ENCODE measurements at regions not wholly inside any gene's neighbourhood (a gene's known extent, or its start where the extent isn't known, plus 50 kb on each side); places are given as distances from the start of the nearest gene placed in this dataset.

DNA sequence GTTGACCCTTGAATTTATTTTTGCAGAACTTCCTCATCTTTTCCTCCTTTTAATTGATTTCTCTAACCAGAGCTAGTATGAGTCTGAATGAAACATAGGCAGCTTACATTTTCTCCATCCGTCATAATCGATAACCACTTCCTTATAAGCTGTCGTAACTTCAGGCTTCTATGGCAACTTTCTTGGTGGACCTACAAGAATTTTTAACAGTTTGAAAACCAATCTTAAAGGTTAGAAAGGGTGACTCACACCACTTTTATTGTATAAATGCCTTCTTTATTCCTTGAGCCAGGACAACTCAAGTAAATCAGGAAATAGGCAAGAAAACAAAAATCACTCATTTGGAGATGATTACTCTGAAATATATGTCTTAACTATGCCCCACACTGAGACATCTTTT lies 105.7 kb upstream of the KL start:
- DNase-seq (ENCODE audit: low spot score) = no peak

GRCh38 chr13:32911506-32911905 lies 104.7 kb upstream of the KL start:
- peak; percentile 51 for DNase-seq (ENCODE audit: low spot score)

DNA sequence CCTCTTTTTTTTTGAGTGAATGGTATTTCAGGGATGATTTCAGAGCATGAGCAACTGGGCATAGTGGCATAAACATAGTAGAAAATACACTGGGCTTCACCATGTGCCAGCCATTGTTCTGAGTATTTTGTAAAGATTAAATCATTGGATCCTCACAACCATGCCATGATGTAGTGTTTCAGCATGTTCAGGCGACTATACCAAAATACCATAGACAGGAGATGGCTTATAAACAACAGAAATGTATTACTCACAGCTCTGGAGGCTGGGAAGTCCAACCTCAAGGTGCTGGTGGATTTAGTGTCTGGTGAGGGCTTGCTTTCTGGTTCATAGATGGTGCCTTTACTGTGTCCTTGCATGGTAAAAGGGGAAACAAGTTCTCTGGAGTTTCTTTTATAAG lies 101.5 kb upstream of the KL start:
- no peak for DNase-seq (ENCODE audit: low spot score)

DNA sequence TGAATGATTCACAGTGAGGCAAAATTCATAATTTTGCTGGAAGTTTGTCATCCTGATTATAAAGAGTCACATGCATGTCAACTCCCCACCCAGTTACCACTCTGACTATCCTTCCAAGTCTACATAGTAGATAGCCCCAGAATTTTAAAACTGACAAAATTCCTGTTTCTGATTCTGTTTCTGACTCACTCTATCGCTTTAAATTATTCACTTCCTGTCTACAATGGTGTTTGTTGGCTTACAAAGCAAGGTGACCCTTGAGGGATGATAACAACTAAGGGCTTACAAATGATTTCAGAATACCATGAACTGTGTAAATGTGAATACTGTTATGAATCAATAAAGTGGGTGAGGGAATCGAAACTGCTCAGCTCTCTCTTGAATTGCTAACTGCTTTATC lies 98.7 kb upstream of the KL start:
- no peak for DNase-seq (ENCODE audit: low spot score)

GRCh38 chr13:32923725-32924124 lies 92.5 kb upstream of the KL start:
- DNase-seq (ENCODE audit: low spot score) = no peak

- no peak for DNase-seq (ENCODE audit: low spot score)
Measured at GRCh38 chr13:32924886-32925285, 91.3 kb upstream of the KL start.

- no peak for DNase-seq (ENCODE audit: low spot score)
Measured at GRCh38 chr13:32925506-32925905, 90.7 kb upstream of the KL start.

DNA sequence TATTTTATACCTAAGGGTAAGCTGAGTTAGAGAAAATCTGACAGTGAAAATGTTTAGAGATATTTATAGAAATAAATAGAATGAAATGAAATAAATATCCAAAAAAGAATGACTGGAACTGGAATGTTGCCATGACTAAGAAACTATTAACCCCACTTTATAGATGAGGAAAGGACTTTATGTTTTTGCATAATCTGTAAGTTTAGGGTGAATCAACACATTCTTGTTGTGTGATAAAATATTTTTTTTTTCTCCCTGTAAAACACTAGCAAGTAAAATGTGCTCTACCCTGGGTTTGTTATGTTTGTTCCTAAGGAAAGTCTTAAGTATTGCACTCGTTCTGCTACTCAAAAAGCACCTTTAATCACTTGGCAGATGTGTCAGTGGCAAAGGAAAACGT lies 83.8 kb upstream of the KL start:
- no peak for DNase-seq (ENCODE audit: low spot score)

DNA sequence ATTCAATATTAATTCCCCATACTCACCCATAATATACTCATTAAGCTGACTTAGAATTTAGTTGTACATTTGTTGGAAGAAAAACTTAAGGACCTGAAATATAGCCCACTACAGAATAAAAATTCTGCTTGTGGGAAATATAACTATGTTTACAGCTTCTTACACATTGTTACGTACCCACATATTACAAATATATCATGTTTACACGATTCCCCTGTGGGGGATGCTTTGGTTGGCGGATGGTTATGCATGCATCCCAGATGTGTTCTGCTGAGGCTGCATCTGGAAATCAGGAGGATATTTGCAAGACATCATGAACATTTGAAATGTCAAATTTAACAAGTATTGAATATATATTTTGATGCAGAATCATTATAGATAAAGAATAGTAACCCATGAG lies 79.5 kb upstream of the KL start:
- DNase-seq (ENCODE audit: low spot score) = no peak

DNA sequence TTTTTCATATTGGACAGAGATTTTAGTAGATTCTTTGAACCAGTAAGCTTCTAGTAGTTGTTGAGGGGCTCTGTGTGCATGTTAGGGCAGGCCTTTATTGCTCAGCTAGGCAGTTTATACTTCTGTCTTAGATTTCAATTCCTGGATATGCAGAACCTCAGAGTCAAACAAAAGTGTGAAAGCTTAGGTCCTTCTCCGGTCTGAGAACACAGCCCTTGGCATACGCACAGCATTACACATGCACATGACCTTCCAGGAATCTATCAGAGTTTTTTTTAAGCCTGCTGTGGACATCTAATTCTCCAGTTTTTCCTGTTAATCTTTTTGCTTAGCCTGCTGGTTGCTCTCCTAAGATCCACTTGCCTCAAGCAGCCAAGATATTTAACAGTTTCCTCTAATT lies 77.9 kb upstream of the KL start:
- no peak for DNase-seq (ENCODE audit: low spot score)

GRCh38 chr13:32938907-32939306 lies 77.3 kb upstream of the KL start:
- no peak for DNase-seq (ENCODE audit: low spot score)

DNA sequence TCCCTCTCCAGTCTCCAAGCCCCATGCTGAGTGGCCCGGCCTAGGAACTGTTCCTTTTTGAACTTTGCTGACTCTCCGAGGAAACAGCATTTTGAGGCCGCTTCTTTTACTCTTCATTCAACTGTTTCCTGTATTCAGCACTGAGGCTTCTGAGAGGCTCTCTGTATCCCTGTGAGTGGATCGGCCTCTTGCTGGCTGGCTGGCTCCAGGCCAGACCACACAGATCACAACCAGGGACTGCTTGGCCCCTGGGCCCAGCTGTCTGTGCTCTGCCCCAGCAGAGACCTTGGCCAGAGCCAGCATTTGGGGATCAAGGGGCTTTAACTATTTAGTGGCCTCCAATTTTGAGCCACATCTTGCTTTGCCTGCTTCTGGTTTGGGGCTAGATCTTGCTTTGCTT lies 75.6 kb upstream of the KL start:
- no peak for DNase-seq (ENCODE audit: low spot score)

GRCh38 chr13:32941368-32941767 lies 74.9 kb upstream of the KL start:
- DNase-seq (ENCODE audit: low spot score) = no peak

DNA sequence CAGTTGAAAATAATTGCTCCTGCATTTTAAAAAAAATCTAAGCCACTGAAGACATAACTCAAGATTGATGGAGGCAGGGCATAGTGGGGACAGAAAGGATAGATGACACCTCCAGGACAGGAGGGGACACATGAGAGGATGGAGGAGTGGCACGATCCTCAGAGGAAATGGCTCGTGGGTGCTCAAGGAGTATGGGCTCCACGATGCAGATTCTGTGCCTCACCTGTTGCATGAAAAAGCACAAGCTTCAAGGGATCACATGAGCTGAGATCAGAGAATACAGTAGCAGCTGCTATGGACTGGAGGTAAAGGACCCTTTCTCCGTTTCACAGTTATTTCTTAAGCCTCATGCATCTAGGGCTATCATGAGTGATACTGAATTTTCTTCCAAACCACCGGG lies 69.7 kb upstream of the KL start:
- no peak for DNase-seq (ENCODE audit: low spot score)

DNA sequence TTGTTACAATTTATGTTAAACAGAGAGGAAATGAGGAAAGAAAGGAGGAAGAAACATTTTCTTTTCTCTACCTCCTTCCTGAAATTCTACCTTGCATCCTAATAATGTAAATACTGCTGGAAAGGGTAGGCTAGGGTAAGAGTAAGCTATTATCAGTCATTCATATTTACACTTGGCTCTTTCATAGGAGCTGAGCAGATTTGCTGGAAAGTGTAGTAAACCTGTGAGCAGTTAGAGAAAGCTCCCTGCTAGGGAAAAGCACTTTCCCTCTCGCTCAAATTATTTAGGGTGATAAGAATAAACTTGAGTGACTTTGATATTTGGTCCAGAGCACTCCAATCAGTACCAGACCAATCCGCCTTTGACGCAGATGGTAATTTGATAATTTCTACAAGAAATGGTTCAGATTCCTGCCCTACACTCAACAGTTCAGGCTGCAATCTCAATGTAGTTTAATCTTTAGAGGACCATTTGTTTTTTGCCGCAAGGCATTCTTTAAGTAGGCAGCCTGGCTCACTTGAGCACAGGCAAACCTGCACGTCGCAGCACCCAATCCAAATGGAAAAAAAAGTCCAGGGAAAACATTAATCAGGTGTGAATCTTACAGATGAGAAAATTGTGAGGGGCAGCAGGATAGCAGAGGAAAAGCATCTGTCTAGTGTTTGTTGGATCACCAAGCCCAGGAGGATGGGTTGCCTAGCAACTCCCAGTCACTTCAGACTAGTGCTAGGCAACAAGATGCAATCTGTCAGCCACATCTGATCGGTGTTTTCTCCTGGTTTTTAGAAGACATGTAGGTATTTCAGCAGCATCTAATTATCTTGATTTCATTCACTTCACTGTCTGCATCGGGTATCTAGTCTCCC lies 68.6 kb upstream of the KL start:
- no peak for DNase-seq (ENCODE audit: low spot score)

DNA sequence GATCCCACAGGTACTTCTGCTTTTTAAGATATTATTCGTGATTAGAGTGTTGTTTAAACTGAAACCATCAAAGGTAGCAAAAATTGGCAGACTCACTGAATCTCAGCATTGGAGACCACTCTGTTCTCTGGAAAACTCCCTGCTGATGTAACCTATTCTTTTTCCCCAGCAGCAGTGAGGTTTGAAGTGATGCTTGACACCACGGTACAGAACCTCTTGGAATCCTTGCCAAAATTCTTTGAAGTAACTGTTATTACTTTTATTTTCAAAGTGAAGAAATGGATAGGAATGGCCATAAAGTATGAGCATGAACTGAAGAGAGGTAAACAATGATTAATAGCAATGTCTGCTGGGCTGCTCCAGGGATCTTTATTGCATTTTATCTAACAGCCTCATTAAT lies 66.4 kb upstream of the KL start:
- DNase-seq (ENCODE audit: low spot score) = no peak

- DNase-seq (ENCODE audit: low spot score) = no peak
Measured at GRCh38 chr13:32951580-32951979, 64.6 kb upstream of the KL start.

GRCh38 chr13:32955881-32956594 lies 60.2 kb upstream of the KL start:
- DNase-seq (ENCODE audit: low spot score) = no peak

GRCh38 chr13:32956595-32956933 lies 59.7 kb upstream of the KL start:
- no peak for DNase-seq (ENCODE audit: low spot score)

DNA sequence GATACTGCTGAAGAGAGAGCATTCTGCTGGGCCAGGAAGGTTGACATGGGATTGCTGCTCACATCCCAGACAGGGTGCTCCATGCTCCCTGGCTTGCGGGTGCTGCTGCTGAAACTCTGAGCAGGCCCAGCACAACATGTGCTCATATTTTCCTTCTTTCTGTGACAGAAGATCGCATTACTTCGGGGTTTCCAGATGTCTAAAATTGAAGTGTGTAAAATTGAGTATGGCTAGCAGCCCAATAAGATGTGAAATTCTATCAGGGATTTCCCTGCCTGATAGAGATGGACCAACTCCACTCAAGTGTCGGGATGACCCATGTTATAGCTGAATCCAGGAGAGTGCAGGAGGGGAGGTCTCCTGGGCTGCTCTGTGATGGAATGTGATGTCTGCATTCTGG lies 55.6 kb upstream of the KL start:
- DNase-seq (ENCODE audit: low spot score) = no peak

DNA sequence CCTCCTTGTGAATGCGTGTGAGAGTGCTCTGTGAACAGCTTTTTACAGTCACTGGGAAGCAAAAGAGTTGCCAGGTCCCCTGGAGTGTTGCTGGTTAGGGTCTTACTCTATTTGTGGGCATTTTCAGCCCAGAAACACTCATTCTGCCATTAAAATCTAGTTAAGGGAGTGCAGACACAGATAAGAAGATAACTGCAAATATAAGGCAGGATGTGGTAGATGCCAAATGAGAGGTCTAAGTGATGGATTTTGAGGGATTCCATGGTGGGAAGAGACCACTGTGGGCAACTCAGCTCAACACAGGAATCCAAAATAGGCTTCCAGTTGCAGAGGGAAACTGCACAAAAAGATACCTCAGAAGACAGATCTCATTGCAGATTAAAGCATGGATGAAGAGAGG lies 54.5 kb upstream of the KL start:
- no peak for DNase-seq (ENCODE audit: low spot score)

- no peak for DNase-seq (ENCODE audit: low spot score)
Measured at GRCh38 chr13:32962342-32962741, 53.9 kb upstream of the KL start.

DNA sequence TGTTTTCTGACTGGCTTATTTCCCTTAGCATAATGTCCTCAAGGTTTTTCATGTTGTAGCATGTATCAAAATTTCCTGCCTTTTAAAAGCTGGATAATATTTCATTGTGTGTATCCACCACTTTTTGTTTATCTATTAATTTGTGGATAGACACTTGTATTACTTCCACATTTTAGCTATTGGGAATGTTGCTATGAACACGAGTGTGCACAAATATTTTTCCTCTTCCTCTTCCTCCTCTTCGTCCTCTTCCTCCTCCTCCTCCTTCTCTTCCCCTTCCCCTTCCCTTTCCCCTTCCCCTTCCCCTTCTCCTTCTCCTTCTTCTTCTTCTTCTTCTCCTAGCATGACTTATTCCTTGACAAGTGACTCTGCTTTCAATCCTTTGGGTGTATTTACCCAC lies 51.2 kb upstream of the KL start:
- no peak for DNase-seq (ENCODE audit: low spot score)
